ENCODE measurements at regions not wholly inside any gene's neighbourhood (a gene's known extent, or its start where the extent isn't known, plus 50 kb on each side); places are given as distances from the start of the nearest gene placed in this dataset.

- Histone ChIP-seq H3K4me3 (ENCODE audit: low read length) (no peak overlapping the region), H3K27ac (ENCODE audit: low read length) (no peak overlapping the region), H3K27me3 (ENCODE audit: control insufficient read depth, insufficient read depth, low read length) (no peaks in the 10 kb centered on the region), H3K4me1 (ENCODE audit: control insufficient read depth, insufficient read depth, low read length) (no peaks in the 10 kb centered on the region), H3K36me3 (ENCODE audit: control insufficient read depth, insufficient read depth, low read length) (no peaks in the 10 kb centered on the region), H3K9me3 (replicated peaks; ENCODE audit: control insufficient read depth, low read depth, low read length) (no peaks in the 10 kb centered on the region)
- DNase-seq = no peak
- no CpG with 5 or more reads among the region's 1 CpG for whole genome bisulfite sequencing (ENCODE audit: insufficient coverage)
Measured at GRCh38 chr10:90167174-90168064, 466.0 kb downstream of the KIF20B start.

GRCh38 chr10:90168244-90168643 lies 466.9 kb downstream of the KIF20B start:
- Histone ChIP-seq H3K27me3 (ENCODE audit: control insufficient read depth, insufficient read depth, low read length) (no peaks in the 10 kb centered on the region), H3K36me3 (ENCODE audit: control insufficient read depth, insufficient read depth, low read length) (no peaks in the 10 kb centered on the region), H3K9me3 (replicated peaks; ENCODE audit: control insufficient read depth, low read depth, low read length) (no peaks in the 10 kb centered on the region), H3K4me1 (ENCODE audit: control insufficient read depth, insufficient read depth, low read length) (no peaks in the 10 kb centered on the region), H3K27ac (ENCODE audit: low read length) (no peak overlapping the region), H3K4me3 (ENCODE audit: low read length) (no peak overlapping the region)
- WGBS (ENCODE audit: insufficient coverage) = no CpG with 5 or more reads among the region's 7 CpGs
- DNase-seq = no peak

- H3K27ac ChIP-seq (ENCODE audit: low read length) = no peak overlapping the region
- no CpG with 5 or more reads among the region's 2 CpGs for WGBS (ENCODE audit: insufficient coverage)
- no peak for DNase-seq
- no peak overlapping the region for H3K4me3 ChIP-seq (ENCODE audit: low read length)
- no peaks in the 10 kb centered on the region for H3K9me3 ChIP-seq (replicated peaks; ENCODE audit: control insufficient read depth, low read depth, low read length)
- H3K36me3 ChIP-seq (ENCODE audit: control insufficient read depth, insufficient read depth, low read length) = no peaks in the 10 kb centered on the region
- no peaks in the 10 kb centered on the region for H3K4me1 ChIP-seq (ENCODE audit: control insufficient read depth, insufficient read depth, low read length)
- no peaks in the 10 kb centered on the region for H3K27me3 ChIP-seq (ENCODE audit: control insufficient read depth, insufficient read depth, low read length)
Measured at GRCh38 chr10:90171014-90171722, 469.8 kb downstream of the KIF20B start.

GRCh38 chr10:90174531-90174930 lies 473.1 kb downstream of the KIF20B start:
- H3K4me3 ChIP-seq (ENCODE audit: low read length) = no peak overlapping the region
- no peaks in the 10 kb centered on the region for H3K27me3 ChIP-seq (ENCODE audit: control insufficient read depth, insufficient read depth, low read length)
- H3K36me3 ChIP-seq (ENCODE audit: control insufficient read depth, insufficient read depth, low read length) = no peaks in the 10 kb centered on the region
- H3K4me1 ChIP-seq (ENCODE audit: control insufficient read depth, insufficient read depth, low read length) = no peaks in the 10 kb centered on the region
- H3K27ac ChIP-seq (ENCODE audit: low read length) = no peak overlapping the region
- 93% methylated on average over 2 of the region's 3 CpGs for WGBS (ENCODE audit: insufficient coverage)
- DNase-seq = no peak
- no peaks in the 10 kb centered on the region for H3K9me3 ChIP-seq (replicated peaks; ENCODE audit: control insufficient read depth, low read depth, low read length)

GRCh38 chr10:90175161-90175681 lies 473.8 kb downstream of the KIF20B start:
- no peak overlapping the region for H3K27ac ChIP-seq (ENCODE audit: low read length)
- peak; percentile 43 for DNase-seq
- no peak overlapping the region for H3K4me3 ChIP-seq (ENCODE audit: low read length)
- WGBS (ENCODE audit: insufficient coverage) = 78% methylated on average over 4 of the region's 7 CpGs
- no peaks in the 10 kb centered on the region for H3K36me3 ChIP-seq (ENCODE audit: control insufficient read depth, insufficient read depth, low read length)
- no peaks in the 10 kb centered on the region for H3K9me3 ChIP-seq (replicated peaks; ENCODE audit: control insufficient read depth, low read depth, low read length)
- no peaks in the 10 kb centered on the region for H3K4me1 ChIP-seq (ENCODE audit: control insufficient read depth, insufficient read depth, low read length)
- H3K27me3 ChIP-seq (ENCODE audit: control insufficient read depth, insufficient read depth, low read length) = no peaks in the 10 kb centered on the region

- 89% methylated on average over 4 of the region's 5 CpGs for WGBS (ENCODE audit: insufficient coverage)
- Histone ChIP-seq H3K36me3 (ENCODE audit: control insufficient read depth, insufficient read depth, low read length) (no peaks in the 10 kb centered on the region), H3K9me3 (replicated peaks; ENCODE audit: control insufficient read depth, low read depth, low read length) (no peaks in the 10 kb centered on the region), H3K27ac (ENCODE audit: low read length) (no peak overlapping the region), H3K4me1 (ENCODE audit: control insufficient read depth, insufficient read depth, low read length) (no peaks in the 10 kb centered on the region), H3K4me3 (ENCODE audit: low read length) (no peak overlapping the region), H3K27me3 (ENCODE audit: control insufficient read depth, insufficient read depth, low read length) (no peaks in the 10 kb centered on the region)
- DNase-seq = peak; percentile 6
Measured at GRCh38 chr10:90179696-90180407, 478.5 kb downstream of the KIF20B start.

GRCh38 chr10:90180886-90181691 lies 479.7 kb downstream of the KIF20B start:
- DNase-seq = no peak
- Histone ChIP-seq H3K27ac (ENCODE audit: low read length) (no peak overlapping the region), H3K4me3 (ENCODE audit: low read length) (no peak overlapping the region), H3K27me3 (ENCODE audit: control insufficient read depth, insufficient read depth, low read length) (no peaks in the 10 kb centered on the region), H3K4me1 (ENCODE audit: control insufficient read depth, insufficient read depth, low read length) (no peaks in the 10 kb centered on the region), H3K36me3 (ENCODE audit: control insufficient read depth, insufficient read depth, low read length) (no peaks in the 10 kb centered on the region), H3K9me3 (replicated peaks; ENCODE audit: control insufficient read depth, low read depth, low read length) (no peaks in the 10 kb centered on the region)
- no CpG with 5 or more reads among the region's 7 CpGs for WGBS (ENCODE audit: insufficient coverage)

- no peak overlapping the region for H3K4me3 ChIP-seq (ENCODE audit: low read length)
- no peaks in the 10 kb centered on the region for H3K36me3 ChIP-seq (ENCODE audit: control insufficient read depth, insufficient read depth, low read length)
- no peaks in the 10 kb centered on the region for H3K27me3 ChIP-seq (ENCODE audit: control insufficient read depth, insufficient read depth, low read length)
- WGBS (ENCODE audit: insufficient coverage) = no CpG with 5 or more reads among the region's 1 CpG
- no peaks in the 10 kb centered on the region for H3K9me3 ChIP-seq (replicated peaks; ENCODE audit: control insufficient read depth, low read depth, low read length)
- no peak overlapping the region for H3K27ac ChIP-seq (ENCODE audit: low read length)
- no peaks in the 10 kb centered on the region for H3K4me1 ChIP-seq (ENCODE audit: control insufficient read depth, insufficient read depth, low read length)
- DNase-seq = no peak
Measured at GRCh38 chr10:90192825-90193224, 491.4 kb downstream of the KIF20B start.

- Histone ChIP-seq H3K9me3 (replicated peaks; ENCODE audit: control insufficient read depth, low read depth, low read length) (no peaks in the 10 kb centered on the region), H3K4me1 (ENCODE audit: control insufficient read depth, insufficient read depth, low read length) (no peaks in the 10 kb centered on the region), H3K27me3 (ENCODE audit: control insufficient read depth, insufficient read depth, low read length) (no peaks in the 10 kb centered on the region), H3K36me3 (ENCODE audit: control insufficient read depth, insufficient read depth, low read length) (no peaks in the 10 kb centered on the region), H3K4me3 (ENCODE audit: low read length) (no peak overlapping the region), H3K27ac (ENCODE audit: low read length) (no peak overlapping the region)
- DNase-seq = no peak
- WGBS (ENCODE audit: insufficient coverage) = no CpG with 5 or more reads among the region's 2 CpGs
Measured at GRCh38 chr10:90193240-90193985, 492.0 kb downstream of the KIF20B start.

Measured in muscle of leg (tissue), 3 donors.